ENCODE measurements at regions not wholly inside any gene's neighbourhood (a gene's known extent, or its start where the extent isn't known, plus 50 kb on each side); places are given as distances from the start of the nearest gene placed in this dataset.
"Not testable (repeated sequence)": the region's sequence is repeated elsewhere in the genome, so short reads cannot be mapped to it uniquely, and the experiment has no call there.

- DNase-seq (ENCODE audit: low read depth in 2 of 2): no peak
These were observed 483.6 kb upstream of the NOX3 start for GRCh38 chr6:155939253-155939652.

GRCh38 chr6:155936551-155936950, 480.9 kb upstream of the NOX3 start:
- no peak for DNase-seq (ENCODE audit: low read depth in 2 of 2)

GRCh38 chr6:155936127-155936526, 480.5 kb upstream of the NOX3 start:
- DNase-seq (ENCODE audit: low read depth in 2 of 2): no peak

GRCh38 chr6:155916846-155917624, 461.4 kb upstream of the NOX3 start:
- DNase-seq (ENCODE audit: low read depth in 2 of 2): no peak

GRCh38 chr6:155915651-155916050, 460.0 kb upstream of the NOX3 start:
- no peak for DNase-seq (ENCODE audit: low read depth in 2 of 2)

GRCh38 chr6:155913816-155914215, 458.2 kb upstream of the NOX3 start:
- DNase-seq (ENCODE audit: low read depth in 2 of 2): no peak

GRCh38 chr6:155909710-155910109, 454.1 kb upstream of the NOX3 start:
- no peak for DNase-seq (ENCODE audit: low read depth in 2 of 2)

- DNase-seq (ENCODE audit: low read depth in 2 of 2): no peak
These were observed 440.0 kb upstream of the NOX3 start for GRCh38 chr6:155895641-155896040.

GRCh38 chr6:155894758-155895157, 439.1 kb upstream of the NOX3 start:
- no peak for DNase-seq (ENCODE audit: low read depth in 2 of 2)

- DNase-seq (ENCODE audit: low read depth in 2 of 2): no peak
These were observed 438.6 kb upstream of the NOX3 start for GRCh38 chr6:155894262-155894661.

- DNase-seq (ENCODE audit: low read depth in 2 of 2): no peak
These were observed 434.8 kb upstream of the NOX3 start for GRCh38 chr6:155890409-155890808.

- DNase-seq (ENCODE audit: low read depth in 2 of 2): no peak
These were observed 433.8 kb upstream of the NOX3 start for GRCh38 chr6:155889410-155889809.

- DNase-seq (ENCODE audit: low read depth in 2 of 2): no peak
These were observed 431.8 kb upstream of the NOX3 start for GRCh38 chr6:155887421-155887820.

GRCh38 chr6:155883741-155884140, 428.1 kb upstream of the NOX3 start:
- DNase-seq (ENCODE audit: low read depth in 2 of 2): no peak

- DNase-seq (ENCODE audit: low read depth in 2 of 2): no peak
These were observed 427.7 kb upstream of the NOX3 start for GRCh38 chr6:155883334-155883731.

GRCh38 chr6:155882527-155883333, 427.1 kb upstream of the NOX3 start:
- DNase-seq (ENCODE audit: low read depth in 2 of 2): no peak

GRCh38 chr6:155881826-155882526, 426.3 kb upstream of the NOX3 start:
- no peak for DNase-seq (ENCODE audit: low read depth in 2 of 2)

GRCh38 chr6:155880900-155881299, 425.3 kb upstream of the NOX3 start:
- DNase-seq (ENCODE audit: low read depth in 2 of 2): no peak

GRCh38 chr6:155872961-155873360, 417.3 kb upstream of the NOX3 start:
- DNase-seq (ENCODE audit: low read depth in 2 of 2): no peak

- no peak for DNase-seq (ENCODE audit: low read depth in 2 of 2)
These were observed 412.0 kb upstream of the NOX3 start for GRCh38 chr6:155867682-155868081.

GRCh38 chr6:155866676-155867390, 411.2 kb upstream of the NOX3 start:
- not testable (repeated sequence) for DNase-seq (ENCODE audit: low read depth in 2 of 2)

- DNase-seq (ENCODE audit: low read depth in 2 of 2): no peak
These were observed 406.2 kb upstream of the NOX3 start for GRCh38 chr6:155861821-155862220.
